Prostate gland (tissue), 2 donors: ENCODE measurements at regions not wholly inside any gene's neighbourhood (a gene's known extent, or its start where the extent isn't known, plus 50 kb on each side); places are given as distances from the start of the nearest gene placed in this dataset.

Source experiments
- DNase-seq: peaks from one replicate; pipeline ENCODE4 v3.0.0-alpha.2; 2019; ENCODE audit warnings: low spot score
- H3K27ac ChIP-seq, 2 donors: fragments of 200-600 bp; sonication (generic); 2 replicates each; pipeline ENCODE4 v1.5.1; 2017 to 2019
- H3K27me3 ChIP-seq: fragments of 200-600 bp; sonication (generic); replicated peaks from 2 replicates; pipeline ENCODE4 v1.5.1; 2019; ENCODE audit not compliant: insufficient read depth
- H3K36me3 ChIP-seq, 2 donors: fragments of 200-600 bp; sonication (generic); 1 replicate in 1 of 2; 2 replicates in 1 of 2; pipeline versions ENCODE4 v1.5.1 to v1.8.1; 2017 to 2019
- H3K4me1 ChIP-seq: fragments of 200-600 bp; sonication (generic); replicated peaks from 2 replicates; pipeline ENCODE4 v1.5.1; 2019
- H3K4me3 ChIP-seq, 2 donors: fragments of 200-600 bp; sonication (generic); 2 replicates each; pipeline ENCODE4 v1.5.1; 2017 to 2019
- H3K9me3 ChIP-seq: fragments of 200-600 bp; sonication (generic); 2 replicates; pipeline ENCODE4 v1.5.1; 2017
- POLR2A ChIP-seq: fragments of 450-650 bp; IDR thresholded peaks from one replicate; pipeline ENCODE4 v1.6.1; 2016; ENCODE audit warnings: antibody characterized with exemption, mild to moderate bottlenecking
- POLR2AphosphoS5 ChIP-seq: sonication (generic); formaldehyde crosslinking; IDR thresholded peaks from one replicate; pipeline ENCODE4 v1.6.1; 2017; ENCODE audit warnings: antibody characterized with exemption
- WGBS: methylation state at CpG from one replicate; pipeline ENCODE4 v1.1.5; 2018; 5-methylcytosine and 5-hydroxymethylcytosine counted together
- intact Hi-C: fragments of 100-400 bp; cut with DNase I; formaldehyde crosslinking; loops from one replicate; pipeline ENCODE4 v1.14.2; 2022
- TF ChIP-seq, protein P1 (sequence below), 4 experiments: fragments of 200-600 bp in 2 of 4; fragments of 450-650 bp in 2 of 4; sonication (generic) in 2 of 4; IDR thresholded peaks; 1 replicate in 3 of 4; 2 replicates in 1 of 4; pipeline ENCODE4 v1.5.1; 2016 to 2019; ENCODE audit warnings: antibody characterized with exemption in 4 of 4, mild to moderate bottlenecking in 2 of 4, moderate library complexity in 2 of 4

- H3K4me1 ChIP-seq, result no peaks in the 10 kb centered on the region
- intact Hi-C loops, result no loop called here
- H3K4me3 ChIP-seq, result no peak overlapping the region
- no peak for DNase-seq
- H3K27ac ChIP-seq, result no peak overlapping the region
- no peaks in the 10 kb centered on the region for H3K36me3 ChIP-seq
- no peaks in the 10 kb centered on the region for H3K9me3 ChIP-seq
- H3K27me3 ChIP-seq, result no peaks in the 10 kb centered on the region
- TF ChIP-seq POLR2A (no peak), POLR2AphosphoS5 (no peak)
- TF ChIP-seq, protein P1, sequence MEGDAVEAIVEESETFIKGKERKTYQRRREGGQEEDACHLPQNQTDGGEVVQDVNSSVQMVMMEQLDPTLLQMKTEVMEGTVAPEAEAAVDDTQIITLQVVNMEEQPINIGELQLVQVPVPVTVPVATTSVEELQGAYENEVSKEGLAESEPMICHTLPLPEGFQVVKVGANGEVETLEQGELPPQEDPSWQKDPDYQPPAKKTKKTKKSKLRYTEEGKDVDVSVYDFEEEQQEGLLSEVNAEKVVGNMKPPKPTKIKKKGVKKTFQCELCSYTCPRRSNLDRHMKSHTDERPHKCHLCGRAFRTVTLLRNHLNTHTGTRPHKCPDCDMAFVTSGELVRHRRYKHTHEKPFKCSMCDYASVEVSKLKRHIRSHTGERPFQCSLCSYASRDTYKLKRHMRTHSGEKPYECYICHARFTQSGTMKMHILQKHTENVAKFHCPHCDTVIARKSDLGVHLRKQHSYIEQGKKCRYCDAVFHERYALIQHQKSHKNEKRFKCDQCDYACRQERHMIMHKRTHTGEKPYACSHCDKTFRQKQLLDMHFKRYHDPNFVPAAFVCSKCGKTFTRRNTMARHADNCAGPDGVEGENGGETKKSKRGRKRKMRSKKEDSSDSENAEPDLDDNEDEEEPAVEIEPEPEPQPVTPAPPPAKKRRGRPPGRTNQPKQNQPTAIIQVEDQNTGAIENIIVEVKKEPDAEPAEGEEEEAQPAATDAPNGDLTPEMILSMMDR (IDR thresholded peaks at IDR 0.05), result no peak
- 85% methylated on average over 6 of the region's 6 CpGs for WGBS
Observed at GRCh38 chr12:131441060-131441396, 269.9 kb upstream of the SFSWAP start.

DNA sequence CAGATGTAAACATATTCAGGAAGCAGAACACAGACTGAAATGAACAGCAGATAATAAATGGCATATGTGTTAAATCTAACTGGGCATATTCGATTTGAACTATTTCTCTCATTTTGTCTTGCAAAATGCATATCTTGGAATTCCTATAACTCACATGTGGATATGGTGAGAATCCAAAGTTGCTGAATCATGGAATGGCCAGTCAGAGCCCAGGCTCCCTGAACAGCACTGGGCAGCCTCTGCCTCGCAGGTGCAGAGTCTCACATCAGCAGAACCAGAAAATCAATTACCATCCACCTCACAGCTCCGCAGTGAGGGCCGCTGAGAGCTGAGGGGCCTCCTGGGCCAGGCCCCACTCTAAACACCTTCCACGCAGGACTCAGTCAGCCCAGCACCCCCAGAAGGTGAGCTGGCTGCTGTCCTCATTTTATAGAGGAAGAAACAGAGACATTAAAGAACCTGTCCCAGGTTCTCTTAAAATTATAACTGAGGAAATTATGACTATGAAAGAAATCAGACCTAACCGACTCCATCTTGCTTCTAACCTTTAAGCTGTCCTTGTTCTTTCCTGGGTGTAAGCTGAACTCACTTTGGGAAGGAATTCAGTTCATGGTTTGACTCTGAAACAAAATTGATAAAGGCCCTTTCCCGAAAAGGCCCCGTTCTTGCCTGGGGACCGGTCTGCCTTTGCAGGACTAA, 269.1 kb upstream of the SFSWAP start:
- no peak for DNase-seq
- Histone ChIP-seq H3K36me3 (no peaks in the 10 kb centered on the region), H3K4me1 (no peaks in the 10 kb centered on the region), H3K27ac (no peak overlapping the region), H3K4me3 (no peak overlapping the region), H3K27me3 (no peaks in the 10 kb centered on the region), H3K9me3 (no peaks in the 10 kb centered on the region)
- WGBS, result 84% methylated on average over 9 of the region's 9 CpGs
- no peak for TF ChIP-seq POLR2AphosphoS5
- TF ChIP-seq, protein P1 (IDR thresholded peaks at IDR 0.05), result no peak
- TF ChIP-seq POLR2A, result no peak
- intact Hi-C loops, result no loop called here

GRCh38 chr12:131442337-131442918, 268.5 kb upstream of the SFSWAP start:
- Histone ChIP-seq H3K9me3 (no peaks in the 10 kb centered on the region), H3K27ac (no peak overlapping the region), H3K4me3 (no peak overlapping the region), H3K36me3 (no peaks in the 10 kb centered on the region), H3K4me1 (no peaks in the 10 kb centered on the region), H3K27me3 (no peaks in the 10 kb centered on the region)
- TF ChIP-seq POLR2A, result no peak
- TF ChIP-seq, protein P1 (IDR thresholded peaks at IDR 0.05), result no peak
- no peak for TF ChIP-seq POLR2AphosphoS5
- DNase-seq, result no peak
- WGBS, result 72% methylated on average over 14 of the region's 14 CpGs
- intact Hi-C loops, result no loop called here

GRCh38 chr12:131443019-131444000, 267.6 kb upstream of the SFSWAP start:
- H3K27me3 ChIP-seq, result no peaks in the 10 kb centered on the region
- H3K9me3 ChIP-seq, result no peaks in the 10 kb centered on the region
- H3K4me3 ChIP-seq, result no peak overlapping the region
- no peak for DNase-seq
- WGBS, result 83% methylated on average over 32 of the region's 36 CpGs
- TF ChIP-seq, protein P1 (IDR thresholded peaks at IDR 0.05), result no peak
- H3K27ac ChIP-seq, result no peak overlapping the region
- no peaks in the 10 kb centered on the region for H3K4me1 ChIP-seq
- intact Hi-C loops, result no loop called here
- no peaks in the 10 kb centered on the region for H3K36me3 ChIP-seq
